ENCODE measurements at regions not wholly inside any gene's neighbourhood (a gene's known extent, or its start where the extent isn't known, plus 50 kb on each side); places are given as distances from the start of the nearest gene placed in this dataset.
A peak's percentile ranks its signal among the peaks of the same experiment; 100 is the strongest.
"Not testable (repeated sequence)": the region's sequence is repeated elsewhere in the genome, so short reads cannot be mapped to it uniquely, and the experiment has no call there.

- DNase-seq (ENCODE audit: low read depth) = peak; percentile 58
Observed at GRCh38 chr14:34300882-34301734, 160.9 kb downstream of the SPTSSA start.

- DNase-seq (ENCODE audit: low read depth) = no peak
Observed at GRCh38 chr14:34300330-34300729, 161.7 kb downstream of the SPTSSA start.

- no peak for DNase-seq (ENCODE audit: low read depth)
Observed at GRCh38 chr14:34299360-34299759, 162.7 kb downstream of the SPTSSA start.

- DNase-seq (ENCODE audit: low read depth) = no peak
Observed at GRCh38 chr14:34297786-34298520, 164.1 kb downstream of the SPTSSA start.

GRCh38 chr14:34283590-34283989 lies 178.4 kb downstream of the SPTSSA start:
- DNase-seq (ENCODE audit: low read depth) = no peak

- no peak for DNase-seq (ENCODE audit: low read depth)
Observed at GRCh38 chr14:34277191-34277590, 184.8 kb downstream of the SPTSSA start.

- DNase-seq (ENCODE audit: low read depth) = no peak
Observed at GRCh38 chr14:34275530-34275929, 186.5 kb downstream of the SPTSSA start.

- DNase-seq (ENCODE audit: low read depth) = no peak
Observed at GRCh38 chr14:34275078-34275477, 187.0 kb downstream of the SPTSSA start.

GRCh38 chr14:34273716-34274115 lies 188.3 kb downstream of the SPTSSA start:
- DNase-seq (ENCODE audit: low read depth) = not testable (repeated sequence)

GRCh38 chr14:34270361-34270760 lies 191.7 kb downstream of the SPTSSA start:
- no peak for DNase-seq (ENCODE audit: low read depth)

GRCh38 chr14:34266344-34266743 lies 195.7 kb downstream of the SPTSSA start:
- DNase-seq (ENCODE audit: low read depth) = no peak

GRCh38 chr14:34262127-34262910 lies 199.7 kb downstream of the SPTSSA start:
- DNase-seq (ENCODE audit: low read depth) = no peak

- no peak for DNase-seq (ENCODE audit: low read depth)
Observed at GRCh38 chr14:34259996-34260395, 202.0 kb downstream of the SPTSSA start.

- peak; percentile 92 for DNase-seq (ENCODE audit: low read depth)
Observed at GRCh38 chr14:34258318-34258717, 203.7 kb downstream of the SPTSSA start.

- peak; percentile 38 for DNase-seq (ENCODE audit: low read depth)
Observed at GRCh38 chr14:34257505-34257904, 204.5 kb downstream of the SPTSSA start.

- peak; percentile 63 for DNase-seq (ENCODE audit: low read depth)
Observed at GRCh38 chr14:34256223-34256622, 205.8 kb downstream of the SPTSSA start.

GRCh38 chr14:34254571-34254970 lies 207.5 kb downstream of the SPTSSA start:
- DNase-seq (ENCODE audit: low read depth) = no peak

GRCh38 chr14:34254031-34254430 lies 208.0 kb downstream of the SPTSSA start:
- DNase-seq (ENCODE audit: low read depth) = no peak

GRCh38 chr14:34252227-34252626 lies 209.8 kb downstream of the SPTSSA start:
- peak; percentile 78 for DNase-seq (ENCODE audit: low read depth)

GRCh38 chr14:34251662-34252061 lies 210.4 kb downstream of the SPTSSA start:
- no peak for DNase-seq (ENCODE audit: low read depth)

- DNase-seq (ENCODE audit: low read depth) = no peak
Observed at GRCh38 chr14:34250959-34251358, 211.1 kb downstream of the SPTSSA start.

- no peak for DNase-seq (ENCODE audit: low read depth)
Observed at GRCh38 chr14:34247605-34248004, 214.4 kb downstream of the SPTSSA start.
